ENCODE measurements at regions not wholly inside any gene's neighbourhood (a gene's known extent, or its start where the extent isn't known, plus 50 kb on each side); places are given as distances from the start of the nearest gene placed in this dataset.
"Not testable (repeated sequence)": the region's sequence is repeated elsewhere in the genome, so short reads cannot be mapped to it uniquely, and the experiment has no call there.

- no peak for TF ChIP-seq CTCF (IDR thresholded peaks at IDR 0.05; ENCODE audit: low read depth, low read length)
- H3K27ac ChIP-seq (ENCODE audit: low read depth, low read length): no peak overlapping the region
- ChIA-PET CTCF (no interaction called here), POLR2A (no interaction called here)
- no peak for DNase-seq (ENCODE audit: low read depth, low spot score)
- H3K27me3 ChIP-seq (ENCODE audit: control insufficient read depth, insufficient read depth, low read length): no peaks in the 10 kb centered on the region
- no peaks in the 10 kb centered on the region for H3K9me3 ChIP-seq (ENCODE audit: control insufficient read depth, insufficient read depth, low read length)
- H3K4me3 ChIP-seq (ENCODE audit: low read depth, low read length): no peak overlapping the region
These were observed 69.7 kb downstream of the SPIN4 start for GRCh38 chrX:63281465-63281864.

- DNase-seq (ENCODE audit: low read depth, low spot score); H3K9me3 ChIP-seq (ENCODE audit: control insufficient read depth, insufficient read depth, low read length); H3K27ac ChIP-seq (ENCODE audit: low read depth, low read length); H3K27me3 ChIP-seq (ENCODE audit: control insufficient read depth, insufficient read depth, low read length); POLR2A ChIA-PET; H3K4me3 ChIP-seq (ENCODE audit: low read depth, low read length): not testable (repeated sequence)
- CTCF ChIA-PET: interaction anchor here (0.6 kb wide), 1 partner anchor 232 kb away, joined by 3 read pairs; no protein-coding TSS in a partner anchor
These were observed 73.7 kb downstream of the SPIN4 start for GRCh38 chrX:63277394-63277793.

- Histone ChIP-seq H3K27ac (ENCODE audit: low read depth, low read length) (no peak overlapping the region), H3K9me3 (ENCODE audit: control insufficient read depth, insufficient read depth, low read length) (no peaks in the 10 kb centered on the region), H3K27me3 (ENCODE audit: control insufficient read depth, insufficient read depth, low read length) (no peaks in the 10 kb centered on the region), H3K4me3 (ENCODE audit: low read depth, low read length) (no peak overlapping the region)
- peak; percentile 41 for TF ChIP-seq CTCF (IDR thresholded peaks at IDR 0.05; ENCODE audit: low read depth, low read length)
- CTCF ChIA-PET: interaction anchor here (0.7 to 1.2 kb wide), 3 partner anchors 8 to 412 kb away, joined by 3 to 6 read pairs (median 3); no protein-coding TSS in a partner anchor
- POLR2A ChIA-PET: no interaction called here
- no peak for DNase-seq (ENCODE audit: low read depth, low spot score)
These were observed 76.0 kb downstream of the SPIN4 start for GRCh38 chrX:63275127-63275526.

DNA sequence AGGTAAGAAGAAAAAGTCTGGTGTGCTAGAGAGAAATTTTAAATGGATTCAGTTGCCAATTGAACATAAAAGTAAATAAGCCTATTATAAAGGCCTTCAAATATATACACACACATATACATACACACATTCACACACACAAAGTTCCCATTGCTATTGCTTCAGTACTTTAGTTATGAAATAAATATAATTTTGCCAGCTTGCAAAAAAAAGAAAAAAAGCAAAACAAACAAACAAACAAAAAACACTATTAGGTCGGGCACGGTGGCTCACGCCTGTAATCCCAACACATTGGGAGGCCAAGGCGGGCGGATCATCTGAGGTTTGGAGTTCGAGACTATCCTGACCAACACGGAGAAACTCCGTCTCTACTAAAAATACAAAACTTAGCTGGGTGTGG is 80.3 kb downstream of the SPIN4 start:
- CTCF ChIA-PET: no interaction called here
- TF ChIP-seq CTCF (IDR thresholded peaks at IDR 0.05; ENCODE audit: low read depth, low read length): no peak
- Histone ChIP-seq H3K27ac (ENCODE audit: low read depth, low read length) (no peak overlapping the region), H3K9me3 (ENCODE audit: control insufficient read depth, insufficient read depth, low read length) (no peaks in the 10 kb centered on the region), H3K27me3 (ENCODE audit: control insufficient read depth, insufficient read depth, low read length) (no peaks in the 10 kb centered on the region), H3K4me3 (ENCODE audit: low read depth, low read length) (no peak overlapping the region)
- DNase-seq (ENCODE audit: low read depth, low spot score): no peak
- POLR2A ChIA-PET: no interaction called here

GRCh38 chrX:63258144-63258543 is 93.0 kb downstream of the SPIN4 start:
- Histone ChIP-seq H3K9me3 (ENCODE audit: control insufficient read depth, insufficient read depth, low read length) (no peaks in the 10 kb centered on the region), H3K27me3 (ENCODE audit: control insufficient read depth, insufficient read depth, low read length) (no peaks in the 10 kb centered on the region), H3K27ac (ENCODE audit: low read depth, low read length) (no peak overlapping the region), H3K4me3 (ENCODE audit: low read depth, low read length) (no peak overlapping the region)
- no peak for TF ChIP-seq CTCF (IDR thresholded peaks at IDR 0.05; ENCODE audit: low read depth, low read length)
- POLR2A ChIA-PET: no interaction called here
- DNase-seq (ENCODE audit: low read depth, low spot score): no peak
- CTCF ChIA-PET: no interaction called here
